NCI-H446 (cell line): ENCODE measurements at regions not wholly inside any gene's neighbourhood (a gene's known extent, or its start where the extent isn't known, plus 50 kb on each side); places are given as distances from the start of the nearest gene placed in this dataset.
"Not testable (repeated sequence)": the region's sequence is repeated elsewhere in the genome, so short reads cannot be mapped to it uniquely, and the experiment has no call there.

ENCODE experiments used
- DNase-seq, 2 experiments: peaks; one replicate each; lab custom pipeline; 2025; lab: John Stamatoyannopoulos, UW

- no peak for DNase-seq
These were observed 674.3 kb downstream of the IRS1 start for GRCh38 chr2:226125176-226125883.

GRCh38 chr2:226124548-226125011 lies 675.0 kb downstream of the IRS1 start:
- no peak for DNase-seq

GRCh38 chr2:226123300-226123699 lies 676.3 kb downstream of the IRS1 start:
- DNase-seq = no peak

- DNase-seq = no peak
These were observed 677.6 kb downstream of the IRS1 start for GRCh38 chr2:226122041-226122440.

- DNase-seq = no peak
These were observed 678.4 kb downstream of the IRS1 start for GRCh38 chr2:226121046-226121738.

- no peak for DNase-seq
These were observed 680.9 kb downstream of the IRS1 start for GRCh38 chr2:226118471-226119429.

- no peak for DNase-seq
These were observed 682.0 kb downstream of the IRS1 start for GRCh38 chr2:226117510-226118065.

- DNase-seq = no peak
These were observed 683.3 kb downstream of the IRS1 start for GRCh38 chr2:226116346-226116745.

GRCh38 chr2:226115832-226116200 lies 683.8 kb downstream of the IRS1 start:
- no peak for DNase-seq

- DNase-seq = no peak
These were observed 684.4 kb downstream of the IRS1 start for GRCh38 chr2:226115102-226115831.

GRCh38 chr2:226114436-226114835 lies 685.2 kb downstream of the IRS1 start:
- DNase-seq = no peak

- DNase-seq = no peak
These were observed 699.6 kb downstream of the NYAP2 start for GRCh38 chr2:226098861-226099745.

- DNase-seq = no peak
These were observed 695.5 kb downstream of the NYAP2 start for GRCh38 chr2:226095058-226095457.

- no peak for DNase-seq
These were observed 693.9 kb downstream of the NYAP2 start for GRCh38 chr2:226093364-226093763.

GRCh38 chr2:226088366-226088674 lies 688.8 kb downstream of the NYAP2 start:
- DNase-seq = no peak

GRCh38 chr2:226087505-226088365 lies 688.2 kb downstream of the NYAP2 start:
- no peak for DNase-seq

- DNase-seq = peak in 1 of 2 experiments; percentile 50
These were observed 687.5 kb downstream of the NYAP2 start for GRCh38 chr2:226087051-226087450.

- DNase-seq = no peak
These were observed 686.7 kb downstream of the NYAP2 start for GRCh38 chr2:226086190-226086589.

- DNase-seq = not testable (repeated sequence)
These were observed 685.9 kb downstream of the NYAP2 start for GRCh38 chr2:226085425-226085824.

- DNase-seq = no peak
These were observed 680.8 kb downstream of the NYAP2 start for GRCh38 chr2:226080334-226080733.
